Heart left ventricle (tissue), 13 donors: ENCODE measurements at regions not wholly inside any gene's neighbourhood (a gene's known extent, or its start where the extent isn't known, plus 50 kb on each side); places are given as distances from the start of the nearest gene placed in this dataset.

ENCODE experiments used
- POLR2A ChIP-seq, 2 donors: fragments of 450-650 bp; IDR thresholded peaks; one replicate each; pipeline ENCODE4 v1.6.1; 2017; ENCODE audit warnings: antibody characterized with exemption in 2 of 2, mild to moderate bottlenecking in 2 of 2, moderate library complexity in 2 of 2
- TF ChIP-seq, protein P1 (sequence below), 12 donors: fragments of 200-600 bp; sonication (generic) in 4 of 12; IDR thresholded peaks; one replicate each; pipeline versions ENCODE4 v1.5.0 to v1.8.0; 2018 to 2022; ENCODE audit warnings: antibody characterized with exemption in 12 of 12, mild to moderate bottlenecking in 5 of 12
- donor health status: ischemic (EF 13 %, LVEDD 7.1; RV severe dilation, severe dysfunction).
- donor health status: DM: no; HTN: yes; CAD: no.
- donor health status: DM: no; HTN: no; CAD: no.
- donor health status: ischemic (EF 25% LVEDD 6.9; RV normal size, moderate dysfunction).
- donor health status: ischemic (EF 25% LVEDD 5.7; RV mildly dilated, moderate dysfunction).
- donor health status: ischemic (EF 35%, LVEDD 5.7; RV mildly dilated, moderate dysfunction).
- donor health status: nonischemic (EF 11% LVEDD 7.7; RV severe dilation, severe dysfunction).
- donor health status: DM: yes; HTN: yes; CAD: no.
- donor health status: PGD.
- donor health status: ischemic (EF 29% LVEDD 5.4; RV normal size, mild dysfunction).
- donor health status: nonischemic (EF 23%, LVEDD 6.1; RV moderate dilation, normal function).

DNA sequence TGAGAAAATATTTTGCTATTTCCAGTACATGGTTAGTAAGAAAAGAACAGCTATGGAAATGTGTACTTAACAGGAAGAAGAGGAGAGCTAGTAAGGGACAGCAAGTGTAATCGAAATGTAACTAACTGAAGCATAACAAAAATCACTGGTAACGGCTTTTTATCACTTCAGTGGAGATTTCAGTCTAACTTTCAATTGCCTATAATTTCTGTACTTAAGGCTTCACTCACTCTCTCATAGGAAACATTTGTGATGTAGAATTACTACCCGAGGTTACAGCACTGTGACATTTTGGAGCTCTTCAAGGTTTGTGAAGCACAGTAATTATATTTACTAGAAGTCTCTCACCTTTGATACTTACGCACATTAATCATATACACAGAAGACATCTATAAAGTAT lies 1119.1 kb downstream of the AMY1C start:
- TF ChIP-seq, protein P1, sequence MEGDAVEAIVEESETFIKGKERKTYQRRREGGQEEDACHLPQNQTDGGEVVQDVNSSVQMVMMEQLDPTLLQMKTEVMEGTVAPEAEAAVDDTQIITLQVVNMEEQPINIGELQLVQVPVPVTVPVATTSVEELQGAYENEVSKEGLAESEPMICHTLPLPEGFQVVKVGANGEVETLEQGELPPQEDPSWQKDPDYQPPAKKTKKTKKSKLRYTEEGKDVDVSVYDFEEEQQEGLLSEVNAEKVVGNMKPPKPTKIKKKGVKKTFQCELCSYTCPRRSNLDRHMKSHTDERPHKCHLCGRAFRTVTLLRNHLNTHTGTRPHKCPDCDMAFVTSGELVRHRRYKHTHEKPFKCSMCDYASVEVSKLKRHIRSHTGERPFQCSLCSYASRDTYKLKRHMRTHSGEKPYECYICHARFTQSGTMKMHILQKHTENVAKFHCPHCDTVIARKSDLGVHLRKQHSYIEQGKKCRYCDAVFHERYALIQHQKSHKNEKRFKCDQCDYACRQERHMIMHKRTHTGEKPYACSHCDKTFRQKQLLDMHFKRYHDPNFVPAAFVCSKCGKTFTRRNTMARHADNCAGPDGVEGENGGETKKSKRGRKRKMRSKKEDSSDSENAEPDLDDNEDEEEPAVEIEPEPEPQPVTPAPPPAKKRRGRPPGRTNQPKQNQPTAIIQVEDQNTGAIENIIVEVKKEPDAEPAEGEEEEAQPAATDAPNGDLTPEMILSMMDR (IDR thresholded peaks at IDR 0.05): no peak
- TF ChIP-seq POLR2A (IDR thresholded peaks at IDR 0.05): no peak
